Thyroid gland (tissue), 4 donors: ENCODE measurements at regions not wholly inside any gene's neighbourhood (a gene's known extent, or its start where the extent isn't known, plus 50 kb on each side); places are given as distances from the start of the nearest gene placed in this dataset.

Experiments used
- DNase-seq, 2 donors: peaks; one replicate each; pipeline ENCODE4 v3.0.0-alpha.2; 2019
- H3K27ac ChIP-seq, 3 donors: fragments of 200-600 bp; sonication (generic); 1 replicate in 2 of 3; 2 replicates in 1 of 3; pipeline ENCODE4 v1.5.1; 2016 to 2019; ENCODE audit warnings: mild to moderate bottlenecking in 1 of 3, moderate library complexity in 1 of 3
- H3K27me3 ChIP-seq: fragments of 200-600 bp; sonication (generic); one replicate; pipeline ENCODE4 v1.5.1; 2019
- H3K36me3 ChIP-seq, 2 donors: fragments of 200-600 bp; sonication (generic); one replicate each; pipeline ENCODE4 v1.5.1; 2016 to 2019
- H3K4me1 ChIP-seq, 2 donors: fragments of 200-600 bp; sonication (generic); one replicate each; pipeline ENCODE4 v1.5.1; 2017 to 2019
- H3K4me3 ChIP-seq, 3 donors: fragments of 200-600 bp; sonication (generic); replicated peaks in 1 of 3; 1 replicate in 2 of 3; 2 replicates in 1 of 3; pipeline ENCODE4 v1.5.1; 2016; ENCODE audit warnings: mild to moderate bottlenecking in 1 of 3
- H3K9me3 ChIP-seq: fragments of 200-600 bp; sonication (generic); one replicate; pipeline ENCODE4 v1.5.1; 2017
- POLR2A ChIP-seq, 2 donors: fragments of 450-650 bp; IDR thresholded peaks; one replicate each; pipeline ENCODE4 v1.6.1; 2017; ENCODE audit warnings: antibody characterized with exemption in 2 of 2, mild to moderate bottlenecking in 2 of 2, moderate library complexity in 1 of 2
- WGBS, 2 donors: methylation state at CpG; one replicate each; pipeline ENCODE4 v1.1.5; 2017; 5-methylcytosine and 5-hydroxymethylcytosine counted together
- intact Hi-C: fragments of 100-400 bp; cut with DNase I; formaldehyde crosslinking; loops from one replicate; pipeline ENCODE4 v1.15.1; 2023
- TF ChIP-seq, protein P1 (sequence below), 6 experiments: fragments of 200-600 bp in 3 of 6; fragments of 450-650 bp in 3 of 6; sonication (generic) in 3 of 6; IDR thresholded peaks; one replicate each; pipeline ENCODE4 v1.5.1; 2016 to 2019; ENCODE audit warnings: antibody characterized with exemption in 6 of 6, mild to moderate bottlenecking in 2 of 6, inconsistent platforms in 1 of 6, moderate library complexity in 1 of 6

DNA sequence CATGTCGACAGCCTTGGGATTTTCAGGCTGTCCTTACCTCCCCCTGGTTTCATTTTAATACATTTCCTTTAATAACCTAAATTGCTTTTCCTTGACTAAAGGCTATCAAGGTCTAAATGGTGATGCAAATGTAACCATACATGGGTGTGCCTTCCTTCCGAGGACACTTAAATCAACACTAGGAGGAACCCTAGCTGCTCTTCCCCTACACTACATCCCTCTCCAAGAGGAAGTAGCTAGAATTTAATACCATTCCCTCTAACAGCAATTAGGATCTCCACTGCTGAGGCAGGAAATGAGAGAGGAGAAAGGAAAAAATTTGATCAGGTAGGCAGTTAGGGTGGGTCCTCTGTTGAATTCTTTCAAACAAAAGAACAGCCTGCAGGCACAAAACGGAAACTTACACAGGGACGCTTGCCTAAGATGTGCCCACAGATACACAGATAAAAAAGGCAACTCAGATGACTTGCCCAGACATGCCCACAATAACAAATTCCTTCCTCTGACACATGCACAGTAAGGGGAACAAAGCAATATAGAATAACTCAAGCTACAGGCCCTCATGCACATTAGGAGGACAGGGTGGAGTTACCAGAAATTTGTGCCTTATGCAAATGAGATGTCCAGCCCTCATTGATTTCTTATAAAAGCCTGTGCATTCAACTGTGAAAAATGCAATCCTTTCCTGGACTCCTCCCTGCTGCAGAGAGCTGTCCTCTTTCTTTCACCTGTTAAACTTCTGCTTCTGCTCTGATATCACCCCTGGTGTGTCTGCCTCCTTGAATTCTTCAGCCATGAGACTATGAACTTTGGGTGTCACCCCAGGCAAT is 1024.4 kb upstream of the CADM2 start:
- Histone ChIP-seq H3K27ac (no peak overlapping the region), H3K4me3 (no peak overlapping the region), H3K27me3 (no peaks in the 10 kb centered on the region), H3K9me3 (no peaks in the 10 kb centered on the region), H3K36me3 (no peaks in the 10 kb centered on the region), H3K4me1 (no peaks in the 10 kb centered on the region)
- intact Hi-C loops = no loop called here
- WGBS, 2 donors = 79 to 83% methylated on average over 4 of the region's 4 CpGs
- TF ChIP-seq, protein P1, sequence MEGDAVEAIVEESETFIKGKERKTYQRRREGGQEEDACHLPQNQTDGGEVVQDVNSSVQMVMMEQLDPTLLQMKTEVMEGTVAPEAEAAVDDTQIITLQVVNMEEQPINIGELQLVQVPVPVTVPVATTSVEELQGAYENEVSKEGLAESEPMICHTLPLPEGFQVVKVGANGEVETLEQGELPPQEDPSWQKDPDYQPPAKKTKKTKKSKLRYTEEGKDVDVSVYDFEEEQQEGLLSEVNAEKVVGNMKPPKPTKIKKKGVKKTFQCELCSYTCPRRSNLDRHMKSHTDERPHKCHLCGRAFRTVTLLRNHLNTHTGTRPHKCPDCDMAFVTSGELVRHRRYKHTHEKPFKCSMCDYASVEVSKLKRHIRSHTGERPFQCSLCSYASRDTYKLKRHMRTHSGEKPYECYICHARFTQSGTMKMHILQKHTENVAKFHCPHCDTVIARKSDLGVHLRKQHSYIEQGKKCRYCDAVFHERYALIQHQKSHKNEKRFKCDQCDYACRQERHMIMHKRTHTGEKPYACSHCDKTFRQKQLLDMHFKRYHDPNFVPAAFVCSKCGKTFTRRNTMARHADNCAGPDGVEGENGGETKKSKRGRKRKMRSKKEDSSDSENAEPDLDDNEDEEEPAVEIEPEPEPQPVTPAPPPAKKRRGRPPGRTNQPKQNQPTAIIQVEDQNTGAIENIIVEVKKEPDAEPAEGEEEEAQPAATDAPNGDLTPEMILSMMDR (IDR thresholded peaks at IDR 0.05) = no peak
- no peak for TF ChIP-seq POLR2A (IDR thresholded peaks at IDR 0.05)
- no peak for DNase-seq

DNA sequence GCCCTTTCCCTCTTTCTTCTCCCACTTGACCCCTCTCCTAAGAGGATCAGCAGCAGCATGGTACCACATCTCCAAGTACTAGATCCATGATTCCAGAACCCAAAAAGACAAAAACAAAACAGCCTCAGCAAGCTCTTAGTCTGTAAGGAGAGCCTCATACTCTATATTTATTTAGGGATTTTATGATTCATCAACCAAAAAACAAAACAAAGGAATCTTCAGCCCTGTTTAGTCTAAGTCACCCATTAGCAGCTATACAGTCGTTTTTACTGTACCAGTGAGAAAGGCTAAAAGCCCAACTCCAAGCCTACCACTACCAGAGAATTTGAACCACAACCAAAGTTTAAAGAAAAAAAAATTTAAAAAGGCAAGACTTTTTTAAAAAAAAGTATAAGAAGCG is 1020.3 kb upstream of the CADM2 start:
- H3K36me3 ChIP-seq = no peaks in the 10 kb centered on the region
- WGBS, 2 donors = 76 to 77% methylated on average over 2 of the region's 2 CpGs
- intact Hi-C loops = no loop called here
- no peaks in the 10 kb centered on the region for H3K4me1 ChIP-seq
- H3K27me3 ChIP-seq = no peaks in the 10 kb centered on the region
- DNase-seq = no peak
- no peak overlapping the region for H3K4me3 ChIP-seq
- H3K27ac ChIP-seq = no peak overlapping the region
- no peaks in the 10 kb centered on the region for H3K9me3 ChIP-seq
- TF ChIP-seq POLR2A (IDR thresholded peaks at IDR 0.05) = no peak
- TF ChIP-seq, protein P1 (IDR thresholded peaks at IDR 0.05) = no peak

DNA sequence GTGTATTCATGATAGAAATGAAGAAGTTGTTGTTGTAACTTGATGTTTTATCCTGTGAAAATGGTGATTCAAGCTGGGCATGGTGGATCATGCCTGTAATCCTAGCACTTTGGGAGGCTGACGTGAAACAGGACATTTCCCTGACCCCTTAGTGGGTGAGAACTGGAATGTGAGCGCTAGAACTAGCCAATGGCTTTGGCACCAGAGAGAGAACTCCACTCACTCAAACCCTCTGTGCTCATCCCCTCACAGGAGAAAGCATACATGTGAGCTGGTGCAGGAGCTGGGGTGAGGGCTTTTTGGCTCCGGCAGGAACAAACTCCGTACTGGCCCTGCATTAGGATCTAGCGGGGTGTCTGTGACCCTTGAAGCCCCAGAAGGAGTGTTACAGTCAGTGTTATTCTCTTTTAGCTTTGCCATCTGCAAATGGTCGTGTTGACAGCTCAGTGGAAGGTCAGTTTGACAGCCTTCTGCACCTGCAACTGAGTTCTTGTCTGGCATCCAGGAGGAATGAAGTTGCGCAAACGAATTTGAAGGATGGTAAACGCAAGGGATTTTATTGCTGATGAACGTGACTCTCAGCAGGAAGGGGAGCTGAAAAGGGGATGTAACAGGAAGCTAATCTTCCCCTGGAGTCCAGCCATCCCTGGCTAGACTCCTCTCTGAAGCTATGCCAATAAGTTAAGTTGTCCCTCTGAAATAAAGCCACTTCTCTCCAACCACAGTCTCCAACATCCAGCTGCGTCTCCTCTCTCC is 1016.6 kb upstream of the CADM2 start:
- no peak overlapping the region for H3K4me3 ChIP-seq
- no peaks in the 10 kb centered on the region for H3K9me3 ChIP-seq
- no peaks in the 10 kb centered on the region for H3K27me3 ChIP-seq
- H3K4me1 ChIP-seq = no peaks in the 10 kb centered on the region
- TF ChIP-seq, protein P1 (IDR thresholded peaks at IDR 0.05) = no peak
- TF ChIP-seq POLR2A (IDR thresholded peaks at IDR 0.05) = no peak
- DNase-seq = no peak
- intact Hi-C loops = no loop called here
- H3K36me3 ChIP-seq = no peaks in the 10 kb centered on the region
- no peak overlapping the region for H3K27ac ChIP-seq
- WGBS, 2 donors = 80 to 84% methylated on average over 11 of the region's 11 CpGs

DNA sequence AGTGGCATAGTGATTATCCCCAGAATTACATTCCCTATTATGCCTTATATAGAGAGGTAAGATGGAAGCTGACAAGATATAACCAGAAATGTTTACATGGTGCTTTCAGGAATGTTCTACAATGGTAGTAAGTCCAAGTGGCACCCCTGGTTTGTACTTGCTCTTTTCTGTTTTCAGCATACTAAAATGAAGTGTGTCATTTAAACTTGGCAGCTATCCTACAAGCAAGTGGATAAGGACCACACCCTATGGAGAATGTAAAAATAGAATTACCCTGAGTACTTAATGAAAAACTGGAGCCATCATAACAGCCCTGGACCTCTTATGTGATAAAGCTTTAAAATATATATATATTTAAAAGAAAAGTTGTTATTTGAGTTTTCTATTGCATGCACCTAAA is 1012.7 kb upstream of the CADM2 start:
- Histone ChIP-seq H3K27me3 (no peaks in the 10 kb centered on the region), H3K27ac (no peak overlapping the region), H3K4me3 (no peak overlapping the region), H3K4me1 (no peaks in the 10 kb centered on the region), H3K9me3 (no peaks in the 10 kb centered on the region), H3K36me3 (no peaks in the 10 kb centered on the region)
- TF ChIP-seq, protein P1 (IDR thresholded peaks at IDR 0.05) = no peak
- TF ChIP-seq POLR2A (IDR thresholded peaks at IDR 0.05) = no peak
- DNase-seq = no peak
- intact Hi-C loops = no loop called here

DNA sequence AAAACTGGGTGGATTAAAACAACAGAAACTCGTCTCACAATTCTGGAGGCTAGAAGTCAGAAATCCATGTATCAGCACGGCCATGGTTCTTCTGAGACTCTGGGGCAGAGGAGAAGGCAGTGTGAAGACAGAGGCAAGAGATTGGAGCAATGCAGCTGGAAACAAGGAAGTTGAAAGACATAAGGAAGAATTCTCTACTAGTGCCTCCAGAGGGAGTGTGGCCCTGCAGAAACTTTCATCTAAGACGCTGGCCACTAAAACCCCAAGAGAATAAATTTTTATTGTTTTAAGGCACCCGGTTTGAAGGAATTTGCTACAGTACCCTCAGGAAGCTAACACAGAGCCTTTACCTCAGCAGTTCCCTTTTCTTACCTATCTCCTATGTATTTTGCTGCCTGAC is 1012.2 kb upstream of the CADM2 start:
- WGBS, 2 donors = 34% methylated on average over 4 of the region's 4 CpGs
- H3K9me3 ChIP-seq = no peaks in the 10 kb centered on the region

More for the DNA sequence above, 1012.2 kb upstream of the CADM2 start:
- no peaks in the 10 kb centered on the region for H3K27me3 ChIP-seq
- TF ChIP-seq, protein P1 (IDR thresholded peaks at IDR 0.05) = no peak
- TF ChIP-seq POLR2A (IDR thresholded peaks at IDR 0.05) = no peak
- H3K4me3 ChIP-seq = no peak overlapping the region
- no peak overlapping the region for H3K27ac ChIP-seq
- no peaks in the 10 kb centered on the region for H3K4me1 ChIP-seq
- no peaks in the 10 kb centered on the region for H3K36me3 ChIP-seq
- no peak for DNase-seq
- intact Hi-C loops = no loop called here
